HG02884 (cell line): ENCODE measurements at regions not wholly inside any gene's neighbourhood (a gene's known extent, or its start where the extent isn't known, plus 50 kb on each side); places are given as distances from the start of the nearest gene placed in this dataset.
"Not testable (repeated sequence)": the region's sequence is repeated elsewhere in the genome, so short reads cannot be mapped to it uniquely, and the experiment has no call there.

Source experiments
- ATAC-seq: cut with Tn5 transposase; IDR thresholded peaks from one replicate; pipeline ENCODE4 v1.9.1; 2021; ENCODE audit warnings: mild to moderate bottlenecking, moderate library complexity; ENCODE audit not compliant: unreplicated experiment

DNA sequence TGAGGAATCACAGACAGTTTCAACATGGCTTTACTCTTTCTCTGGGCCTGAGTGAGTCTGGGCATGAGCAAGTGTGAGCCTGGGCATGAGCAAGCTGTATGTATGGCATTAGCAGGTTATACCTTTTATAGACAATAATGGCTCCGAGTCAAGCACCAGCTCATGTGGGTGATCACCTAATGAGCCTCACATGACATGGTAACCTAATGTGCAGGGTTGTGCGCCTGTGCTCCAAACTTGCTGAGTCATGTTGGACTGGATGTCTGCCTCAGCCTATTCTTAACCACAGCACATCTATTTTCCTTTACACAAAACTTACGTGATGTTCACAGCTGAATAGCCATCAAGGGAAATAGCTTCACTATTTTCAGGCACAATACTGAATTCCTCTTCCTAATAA is 236.2 kb upstream of the NRIP1 start:
- no peak for ATAC-seq

- ATAC-seq, result no peak
Measured at GRCh38 chr21:15301736-15302135, 236.9 kb upstream of the NRIP1 start.

- no peak for ATAC-seq
Measured at GRCh38 chr21:15306271-15306670, 241.5 kb upstream of the NRIP1 start.

GRCh38 chr21:15308333-15308732 is 243.5 kb upstream of the NRIP1 start:
- no peak for ATAC-seq

DNA sequence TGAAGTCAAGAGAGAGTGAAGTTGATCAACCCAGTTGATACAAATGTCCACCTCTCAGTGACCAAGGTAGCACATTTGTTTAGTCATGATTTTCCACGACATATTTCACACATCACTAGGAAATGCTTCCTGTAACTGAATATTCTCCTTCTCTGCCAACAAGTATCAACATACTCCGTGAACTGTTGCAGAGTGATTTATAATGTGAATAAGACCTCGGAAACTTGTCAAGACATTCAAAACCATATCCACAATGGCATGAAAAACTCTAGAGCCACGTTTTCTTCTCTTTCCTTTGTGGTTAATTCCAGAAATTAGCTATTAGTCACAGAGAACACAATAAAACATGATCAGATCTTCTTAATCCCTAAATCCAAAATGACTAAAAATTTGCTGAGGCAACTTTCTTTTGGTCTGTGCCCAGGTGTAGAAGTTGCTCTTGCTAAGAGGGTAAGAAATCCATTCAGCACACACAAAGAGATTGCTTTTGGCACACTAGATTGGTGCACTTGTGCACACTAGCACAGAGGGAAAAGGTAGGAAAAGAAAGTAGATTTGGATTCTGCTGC is 244.3 kb upstream of the NRIP1 start:
- ATAC-seq, result no peak

GRCh38 chr21:15309721-15310120 is 244.9 kb upstream of the NRIP1 start:
- ATAC-seq, result no peak

- no peak for ATAC-seq
Measured at GRCh38 chr21:15311510-15311909, 246.7 kb upstream of the NRIP1 start.

DNA sequence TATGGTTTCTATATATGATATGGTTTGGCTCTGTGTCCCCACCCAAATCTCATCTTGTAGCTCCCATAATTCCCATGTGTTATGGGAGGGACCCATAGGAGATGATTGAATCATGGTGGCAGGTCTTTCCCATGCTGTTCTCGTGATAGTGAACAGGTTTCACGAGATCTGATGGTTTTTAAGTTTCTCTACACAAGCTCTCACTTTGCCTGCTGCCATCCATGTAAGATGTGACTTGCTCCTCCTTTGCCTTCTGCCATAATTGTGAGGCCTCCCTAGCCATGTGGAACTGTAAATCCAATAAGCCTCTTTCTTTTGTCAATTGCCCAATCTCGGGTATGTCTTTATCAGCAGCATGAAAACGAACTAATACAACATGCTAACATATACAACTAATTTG is 252.2 kb upstream of the NRIP1 start:
- not testable (repeated sequence) for ATAC-seq

DNA sequence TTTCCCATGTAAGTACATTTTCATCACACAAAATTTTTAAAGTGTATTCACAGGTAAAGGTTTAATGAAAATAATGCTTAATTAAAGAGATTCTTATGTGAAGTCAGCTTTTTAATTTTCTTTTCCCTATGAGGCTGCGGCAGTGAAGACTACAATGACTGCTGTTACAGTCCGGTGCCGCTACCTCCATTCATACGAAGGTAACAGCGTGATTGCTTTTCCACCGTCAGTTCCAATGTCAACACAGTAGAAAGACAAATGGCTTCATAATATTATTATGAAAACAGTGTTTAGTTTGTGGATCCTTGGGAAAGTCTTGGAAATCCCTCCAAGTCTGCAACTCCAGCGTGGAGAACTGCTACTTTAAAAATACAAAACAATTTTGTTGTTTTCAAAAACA is 254.9 kb upstream of the NRIP1 start:
- ATAC-seq, result no peak

DNA sequence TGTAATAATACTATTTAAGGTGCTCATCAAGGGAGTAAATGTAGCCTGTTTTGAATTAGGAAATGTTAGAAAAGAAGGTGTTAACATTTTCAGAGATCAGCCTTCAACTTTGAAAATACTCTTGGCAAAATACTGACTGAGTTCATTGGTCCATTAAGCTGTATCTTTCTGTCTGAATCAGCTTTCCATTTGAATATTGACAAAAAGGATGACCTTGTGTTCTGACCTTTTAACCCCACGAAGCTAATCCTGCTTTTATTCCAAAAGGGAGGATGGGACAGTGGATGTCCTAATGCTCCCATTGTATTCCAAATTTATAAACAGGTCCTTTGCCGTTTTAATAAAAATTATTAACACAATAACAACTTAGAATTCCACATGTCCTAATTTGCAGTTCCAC is 259.7 kb upstream of the NRIP1 start:
- no peak for ATAC-seq

GRCh38 chr21:15326032-15326867 is 261.4 kb upstream of the NRIP1 start:
- ATAC-seq, result no peak

DNA sequence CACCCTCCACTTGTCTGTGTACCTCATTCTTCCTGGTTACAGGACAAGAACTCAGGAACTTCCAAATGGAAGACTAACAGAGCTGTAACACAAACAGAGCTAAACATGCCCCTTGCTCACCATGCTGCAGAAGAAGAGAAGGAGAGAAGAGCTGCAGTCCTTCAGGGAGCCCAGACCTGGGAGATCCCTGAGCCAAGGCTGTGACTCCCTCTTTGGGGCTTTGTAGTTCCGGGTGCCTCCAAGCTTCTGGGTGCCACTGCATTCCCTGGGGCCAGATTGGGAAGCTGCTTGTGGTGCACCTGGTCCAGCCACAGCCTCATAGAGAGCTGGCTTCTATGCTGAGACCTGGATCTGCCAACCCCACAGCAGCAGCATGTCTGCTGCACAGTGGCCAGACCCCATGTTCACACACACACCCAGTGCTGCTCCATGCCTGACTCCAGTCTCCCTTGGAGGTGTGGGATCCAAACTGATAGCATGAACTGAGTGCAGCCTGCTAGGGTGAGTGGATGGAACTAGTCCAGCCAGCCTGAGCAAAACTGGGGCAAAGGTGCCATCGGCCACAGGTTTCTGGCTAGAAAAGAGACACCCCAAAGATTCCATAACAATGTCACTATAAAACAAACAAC is 263.0 kb upstream of the NRIP1 start:
- no peak for ATAC-seq

DNA sequence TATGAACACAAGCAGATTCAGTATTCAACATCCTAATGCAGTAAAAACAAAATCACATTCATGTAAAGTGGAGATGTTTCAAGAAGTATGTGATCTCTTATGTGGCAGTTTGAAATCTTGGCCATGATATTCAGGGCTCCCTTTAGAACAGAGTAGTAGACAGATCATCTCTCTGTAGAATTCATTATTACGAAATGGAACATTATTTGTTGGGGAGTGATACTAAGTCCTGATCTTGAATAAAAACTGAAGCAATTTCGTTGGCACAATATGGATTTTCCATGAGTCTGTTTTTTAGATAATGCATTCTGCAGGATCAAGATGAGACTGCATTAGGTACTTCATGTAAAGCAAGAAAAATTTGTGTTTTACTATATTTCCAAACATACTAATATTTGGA is 264.4 kb upstream of the NRIP1 start:
- no peak for ATAC-seq

- ATAC-seq, result no peak
Measured at GRCh38 chr21:15330872-15331271, 266.1 kb upstream of the NRIP1 start.

GRCh38 chr21:15332572-15332971 is 267.8 kb upstream of the NRIP1 start:
- no peak for ATAC-seq

DNA sequence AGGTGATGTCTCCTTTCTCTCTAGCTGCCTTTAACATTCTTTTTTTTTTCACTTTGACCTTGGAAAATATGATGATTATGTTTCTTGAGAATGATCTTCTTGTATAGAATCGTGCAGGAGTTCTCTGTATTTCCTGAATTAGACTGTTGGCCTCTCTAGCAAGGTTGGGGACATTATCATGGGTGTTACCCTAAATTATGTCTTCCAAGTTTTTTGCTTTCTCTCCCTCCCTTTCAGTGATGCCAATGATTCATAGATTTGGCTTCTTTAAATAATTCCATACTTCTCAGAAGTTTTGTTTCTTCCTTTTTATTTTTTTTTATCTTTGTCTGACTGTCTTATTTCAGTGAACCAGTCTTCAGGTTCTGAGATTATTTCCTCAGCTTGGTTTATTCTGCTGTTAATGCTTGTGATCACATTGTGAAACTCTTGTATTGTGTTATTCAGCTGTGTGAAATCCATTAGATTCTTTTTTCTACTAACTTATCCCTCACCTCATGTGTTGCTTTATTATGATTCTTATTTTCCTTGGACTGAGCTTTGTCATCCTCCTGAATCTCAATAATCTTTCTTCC is 268.4 kb upstream of the NRIP1 start:
- ATAC-seq, result no peak

- no peak for ATAC-seq
Measured at GRCh38 chr21:15333951-15334350, 269.2 kb upstream of the NRIP1 start.

- ATAC-seq, result no peak
Measured at GRCh38 chr21:15343066-15343465, 278.3 kb upstream of the NRIP1 start.

- no peak for ATAC-seq
Measured at GRCh38 chr21:15352009-15352408, 287.2 kb upstream of the NRIP1 start.

DNA sequence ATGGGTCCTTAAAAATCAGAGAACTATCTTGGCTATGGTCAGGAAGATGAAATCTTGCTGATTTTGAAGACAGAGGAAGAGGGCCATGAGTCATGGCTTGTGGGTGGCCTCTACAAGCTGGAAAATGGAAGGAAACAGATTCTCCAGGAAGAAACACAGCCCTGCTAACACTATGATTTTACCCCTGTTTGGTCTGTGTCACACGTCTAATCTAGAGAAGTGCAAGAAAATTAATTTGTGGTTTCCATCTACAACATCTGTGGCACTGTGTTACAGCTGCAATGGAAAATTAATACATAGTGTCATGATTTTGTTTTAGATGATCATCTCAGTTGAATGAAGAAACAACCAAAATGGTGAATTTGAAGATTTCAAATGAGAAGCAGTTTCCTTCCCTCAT is 288.7 kb upstream of the NRIP1 start:
- ATAC-seq, result no peak

DNA sequence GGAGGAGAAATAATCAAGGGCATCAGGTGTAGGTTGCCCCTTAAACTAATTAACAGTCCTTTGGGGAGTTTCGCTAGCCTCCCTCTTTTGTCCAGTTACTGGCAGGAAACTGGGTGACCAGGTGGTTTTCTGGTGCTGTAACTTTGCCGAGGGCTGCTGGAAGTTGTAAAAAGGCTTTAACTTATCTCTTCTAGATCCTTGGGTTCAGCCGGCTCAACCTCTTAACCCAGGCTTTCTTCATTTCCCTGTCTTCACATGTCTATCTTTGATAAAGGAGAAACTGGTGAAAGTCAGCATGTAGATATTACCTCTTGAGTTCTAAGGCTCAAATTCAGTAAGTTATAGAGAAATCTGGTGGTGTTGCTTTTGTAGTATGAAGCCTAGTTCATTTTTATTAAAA is 289.7 kb upstream of the NRIP1 start:
- no peak for ATAC-seq

GRCh38 chr21:15355066-15355465 is 290.3 kb upstream of the NRIP1 start:
- ATAC-seq, result no peak
